ENCODE measurements at regions not wholly inside any gene's neighbourhood (a gene's known extent, or its start where the extent isn't known, plus 50 kb on each side); places are given as distances from the start of the nearest gene placed in this dataset.

DNA sequence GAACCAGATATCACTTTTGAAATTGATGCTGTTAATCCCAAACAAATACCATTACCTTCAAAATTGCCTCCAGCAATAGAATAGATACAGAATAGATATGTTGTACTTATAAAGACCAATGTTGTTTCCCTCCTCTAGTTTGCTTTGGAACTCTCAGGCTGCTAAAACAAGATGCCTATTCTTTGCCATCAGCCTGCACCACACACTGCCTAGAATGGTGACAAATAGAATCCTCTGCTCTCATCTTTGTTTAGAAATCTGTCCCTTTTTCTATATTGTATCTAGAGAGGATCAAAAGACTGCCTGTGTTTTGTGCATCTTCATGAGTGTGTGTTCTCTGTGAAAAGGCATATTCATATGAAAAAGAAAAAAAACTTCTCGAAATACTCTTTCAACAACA lies 349.2 kb upstream of the CCDC54 start:
- Mint-ChIP-seq H3K27me3 (no peaks in the 10 kb centered on the region), H3K36me3 (ENCODE audit: low read depth) (no peaks in the 10 kb centered on the region), H3K4me3 (no peak overlapping the region), H3K27ac (no peak overlapping the region), H3K9me3 (no peaks in the 10 kb centered on the region), H3K4me1 (no peaks in the 10 kb centered on the region)
- CTCF ChIA-PET = no interaction called here
- POLR2A ChIA-PET = no interaction called here
- DNase-seq = no peak

GRCh38 chr3:107028626-107029025 lies 348.6 kb upstream of the CCDC54 start:
- ChIA-PET CTCF (no interaction called here), POLR2A (no interaction called here)
- H3K36me3 Mint-ChIP-seq (ENCODE audit: low read depth) = no peaks in the 10 kb centered on the region
- no peaks in the 10 kb centered on the region for H3K4me1 Mint-ChIP-seq
- no peaks in the 10 kb centered on the region for H3K27me3 Mint-ChIP-seq
- H3K27ac Mint-ChIP-seq = no peak overlapping the region
- DNase-seq = no peak
- no peaks in the 10 kb centered on the region for H3K9me3 Mint-ChIP-seq
- no peak overlapping the region for H3K4me3 Mint-ChIP-seq

GRCh38 chr3:107032111-107032510 lies 345.1 kb upstream of the CCDC54 start:
- Mint-ChIP-seq H3K9me3 (peaks cover 3% of the 10 kb centered on the region), H3K4me3 (no peak overlapping the region), H3K27me3 (no peaks in the 10 kb centered on the region), H3K36me3 (ENCODE audit: low read depth) (no peaks in the 10 kb centered on the region), H3K27ac (no peak overlapping the region), H3K4me1 (no peaks in the 10 kb centered on the region)
- ChIA-PET CTCF (no interaction called here), POLR2A (no interaction called here)
- DNase-seq = no peak

- Mint-ChIP-seq H3K27ac (no peak overlapping the region), H3K9me3 (peaks cover 3% of the 10 kb centered on the region), H3K27me3 (no peaks in the 10 kb centered on the region), H3K4me3 (no peak overlapping the region), H3K36me3 (ENCODE audit: low read depth) (no peaks in the 10 kb centered on the region), H3K4me1 (no peaks in the 10 kb centered on the region)
- CTCF ChIA-PET = interaction anchor here (0.7 kb wide), 1 partner anchor 29 kb away, joined by 4 read pairs; no protein-coding TSS in a partner anchor
- POLR2A ChIA-PET = no interaction called here
- no peak for DNase-seq
These were observed 343.1 kb upstream of the CCDC54 start for GRCh38 chr3:107034142-107034541.

- CTCF ChIA-PET = no interaction called here
- H3K27ac Mint-ChIP-seq = no peak overlapping the region
- DNase-seq = no peak
- H3K9me3 Mint-ChIP-seq = peaks cover 3% of the 10 kb centered on the region
- no peaks in the 10 kb centered on the region for H3K36me3 Mint-ChIP-seq (ENCODE audit: low read depth)
- POLR2A ChIA-PET = no interaction called here
- no peak overlapping the region for H3K4me3 Mint-ChIP-seq
- no peaks in the 10 kb centered on the region for H3K27me3 Mint-ChIP-seq
- no peaks in the 10 kb centered on the region for H3K4me1 Mint-ChIP-seq
These were observed 342.1 kb upstream of the CCDC54 start for GRCh38 chr3:107035176-107035575.

DNA sequence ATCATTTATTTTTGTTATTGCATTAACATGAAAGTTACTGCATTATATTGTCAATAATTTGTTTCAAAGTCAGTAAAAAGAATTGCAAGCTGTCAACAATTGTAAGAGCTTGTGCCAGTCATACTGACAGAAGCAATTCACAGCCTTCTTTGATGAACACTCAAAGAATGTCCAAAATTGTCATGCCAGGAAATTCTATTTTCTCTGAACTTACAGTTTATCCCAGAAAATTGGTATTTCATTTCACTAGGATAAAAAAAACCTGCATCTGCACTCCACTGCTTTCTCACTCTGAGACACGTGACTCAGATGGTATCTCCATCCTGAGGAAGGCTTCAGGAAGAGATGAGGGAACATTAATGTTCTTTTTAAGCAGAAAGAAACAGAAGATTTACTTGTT lies 332.6 kb upstream of the CCDC54 start:
- no peak overlapping the region for H3K4me3 Mint-ChIP-seq
- ChIA-PET CTCF (no interaction called here), POLR2A (no interaction called here)
- no peaks in the 10 kb centered on the region for H3K9me3 Mint-ChIP-seq
- no peaks in the 10 kb centered on the region for H3K27me3 Mint-ChIP-seq
- no peaks in the 10 kb centered on the region for H3K4me1 Mint-ChIP-seq
- H3K27ac Mint-ChIP-seq = no peak overlapping the region
- no peaks in the 10 kb centered on the region for H3K36me3 Mint-ChIP-seq (ENCODE audit: low read depth)
- no peak for DNase-seq

GRCh38 chr3:107045791-107046190 lies 331.4 kb upstream of the CCDC54 start:
- H3K4me3 Mint-ChIP-seq = no peak overlapping the region
- no peaks in the 10 kb centered on the region for H3K9me3 Mint-ChIP-seq
- CTCF ChIA-PET = no interaction called here

DNA sequence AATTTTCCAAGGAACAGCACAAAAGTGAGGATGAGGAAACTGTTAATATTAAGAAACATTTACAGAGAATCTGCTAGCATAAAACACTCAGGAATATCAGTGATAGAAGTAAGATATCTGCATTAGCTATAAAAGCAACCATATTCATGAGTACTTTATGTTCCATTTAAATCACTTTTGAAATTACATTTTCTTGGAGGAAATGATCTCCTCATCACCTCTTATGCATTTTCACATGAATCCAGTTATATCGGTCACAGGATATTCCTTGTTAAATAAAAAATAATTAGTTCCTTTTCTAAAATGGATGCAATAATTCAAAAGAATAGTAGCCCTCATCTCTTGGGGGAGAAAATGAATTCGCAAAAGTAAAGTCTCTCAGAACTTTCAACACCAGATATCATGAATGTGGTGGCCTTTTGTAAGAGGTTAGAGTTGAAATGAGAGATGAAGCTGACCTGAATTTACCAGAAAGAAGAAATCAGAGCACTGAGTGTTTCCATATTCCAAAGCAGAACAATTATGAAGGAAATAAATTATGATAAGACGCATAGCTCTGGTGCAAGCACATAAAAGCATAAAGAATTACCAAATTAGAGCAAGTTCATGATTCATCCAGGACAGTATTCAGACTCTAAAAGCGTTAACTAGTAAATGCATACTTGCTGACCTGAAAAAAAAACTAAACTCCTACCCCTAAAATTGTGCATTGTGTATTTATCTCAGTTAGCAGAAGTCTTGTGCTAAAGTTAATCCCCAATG lies 321.9 kb upstream of the CCDC54 start:
- ChIA-PET CTCF (interaction anchor here (1.6 kb wide), 1 partner anchor 10 kb away, joined by 5 read pairs; no protein-coding TSS in a partner anchor), POLR2A (no interaction called here)
- DNase-seq = no peak
- Mint-ChIP-seq H3K27me3 (peaks cover 6% of the 10 kb centered on the region), H3K4me1 (no peaks in the 10 kb centered on the region), H3K36me3 (ENCODE audit: low read depth) (no peaks in the 10 kb centered on the region), H3K27ac (no peak overlapping the region), H3K4me3 (no peak overlapping the region), H3K9me3 (no peaks in the 10 kb centered on the region)

More at GRCh38 chr3:107045791-107046190, 331.4 kb upstream of the CCDC54 start:
- Mint-ChIP-seq H3K27ac (no peak overlapping the region), H3K36me3 (ENCODE audit: low read depth) (no peaks in the 10 kb centered on the region), H3K4me1 (no peaks in the 10 kb centered on the region), H3K27me3 (no peaks in the 10 kb centered on the region)
- no peak for DNase-seq
- POLR2A ChIA-PET = no interaction called here

GRCh38 chr3:107061466-107061865 lies 315.8 kb upstream of the CCDC54 start:
- H3K36me3 Mint-ChIP-seq (ENCODE audit: low read depth) = no peaks in the 10 kb centered on the region
- H3K9me3 Mint-ChIP-seq = no peaks in the 10 kb centered on the region
- no peak overlapping the region for H3K27ac Mint-ChIP-seq
- peaks cover 10% of the 10 kb centered on the region for H3K27me3 Mint-ChIP-seq
- peaks cover 11% of the 10 kb centered on the region for H3K4me1 Mint-ChIP-seq
- DNase-seq = no peak
- no peak overlapping the region for H3K4me3 Mint-ChIP-seq
- ChIA-PET POLR2A (no interaction called here), CTCF (no interaction called here)

GRCh38 chr3:107062310-107062709 lies 314.9 kb upstream of the CCDC54 start:
- ChIA-PET CTCF (interaction anchor here (0.6 kb wide), 1 partner anchor 29 kb away, joined by 4 read pairs; no protein-coding TSS in a partner anchor), POLR2A (no interaction called here)
- Mint-ChIP-seq H3K36me3 (ENCODE audit: low read depth) (no peaks in the 10 kb centered on the region), H3K27ac (no peak overlapping the region), H3K27me3 (peaks cover 10% of the 10 kb centered on the region), H3K4me3 (no peak overlapping the region), H3K4me1 (peaks cover 11% of the 10 kb centered on the region), H3K9me3 (no peaks in the 10 kb centered on the region)
- no peak for DNase-seq

- CTCF ChIA-PET = interaction anchor here (0.6 kb wide), 1 partner anchor 29 kb away, joined by 4 read pairs; no protein-coding TSS in a partner anchor
- Mint-ChIP-seq H3K36me3 (ENCODE audit: low read depth) (no peaks in the 10 kb centered on the region), H3K4me1 (peaks cover 11% of the 10 kb centered on the region)
These were observed 314.5 kb upstream of the CCDC54 start for GRCh38 chr3:107062787-107063186.

DNA sequence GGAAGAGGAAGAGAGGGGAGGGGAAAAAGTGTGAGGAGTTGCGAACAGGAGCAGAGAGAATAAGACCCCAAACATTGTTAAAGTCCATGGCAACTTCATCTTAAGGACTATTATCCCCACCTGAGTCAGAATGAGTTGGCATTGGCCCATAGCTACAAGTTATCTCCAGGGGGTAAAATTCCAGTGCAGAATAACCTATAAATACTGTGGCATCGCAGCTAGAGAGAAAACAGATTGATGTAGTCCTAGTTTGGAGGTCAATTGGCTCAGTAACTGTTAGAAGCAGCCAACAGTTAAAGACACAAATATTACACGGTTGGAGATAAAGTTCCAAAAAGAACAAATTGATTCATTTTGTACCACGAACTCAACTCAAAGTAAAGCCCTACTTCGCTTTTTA lies 313.9 kb upstream of the CCDC54 start:
- ChIA-PET CTCF (no interaction called here), POLR2A (no interaction called here)
- peaks cover 11% of the 10 kb centered on the region for H3K4me1 Mint-ChIP-seq
- H3K9me3 Mint-ChIP-seq = no peaks in the 10 kb centered on the region
- DNase-seq = no peak
- H3K27me3 Mint-ChIP-seq = peaks cover 10% of the 10 kb centered on the region
- no peaks in the 10 kb centered on the region for H3K36me3 Mint-ChIP-seq (ENCODE audit: low read depth)
- no peak overlapping the region for H3K27ac Mint-ChIP-seq
- no peak overlapping the region for H3K4me3 Mint-ChIP-seq

More at GRCh38 chr3:107062787-107063186, 314.5 kb upstream of the CCDC54 start:
- Mint-ChIP-seq H3K9me3 (no peaks in the 10 kb centered on the region), H3K4me3 (no peak overlapping the region), H3K27me3 (peaks cover 10% of the 10 kb centered on the region), H3K27ac (no peak overlapping the region)
- POLR2A ChIA-PET = no interaction called here
- no peak for DNase-seq

DNA sequence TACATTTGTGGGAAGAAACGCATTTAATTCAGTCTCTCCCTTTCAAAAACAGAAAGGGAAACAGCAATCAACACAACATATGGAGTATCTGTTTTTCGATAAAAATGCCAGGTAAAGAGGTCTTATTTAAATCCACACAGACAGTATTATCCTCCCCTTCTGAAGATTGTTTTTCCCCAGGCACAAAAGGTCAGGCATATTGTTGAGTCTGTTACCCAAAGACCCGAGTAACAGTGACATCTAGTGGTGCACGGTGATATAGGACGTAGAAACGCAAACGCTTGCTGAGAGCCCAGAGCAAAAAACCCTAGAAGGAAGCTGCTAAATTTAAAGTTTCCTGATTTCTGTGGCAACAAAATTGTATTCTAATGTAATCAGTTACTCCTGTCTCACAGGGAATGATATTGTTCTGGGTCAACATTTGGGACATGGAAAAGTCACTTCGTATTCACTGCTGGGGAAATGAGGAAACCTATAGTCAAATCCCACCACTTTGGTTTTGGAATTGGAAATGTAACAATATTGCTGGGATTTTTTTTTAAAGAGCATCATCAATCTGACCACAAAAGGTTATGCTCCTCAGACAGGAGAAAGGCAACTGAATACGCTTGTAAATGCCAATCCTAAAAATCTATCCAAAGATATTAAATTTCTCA lies 312.7 kb upstream of the CCDC54 start:
- H3K27me3 Mint-ChIP-seq = peaks cover 10% of the 10 kb centered on the region
- DNase-seq = peak; percentile 63
- no peaks in the 10 kb centered on the region for H3K9me3 Mint-ChIP-seq
- CTCF ChIA-PET = interaction anchor here (0.6 to 1.1 kb wide), 5 partner anchors 10 to 1547 kb away, joined by 3 to 5 read pairs (median 3); no protein-coding TSS in a partner anchor
- H3K4me1 Mint-ChIP-seq = peaks cover 11% of the 10 kb centered on the region
- no peak overlapping the region for H3K27ac Mint-ChIP-seq
- POLR2A ChIA-PET = no interaction called here
- H3K36me3 Mint-ChIP-seq (ENCODE audit: low read depth) = no peaks in the 10 kb centered on the region
- H3K4me3 Mint-ChIP-seq = no peak overlapping the region

Measured in activated CD4-positive, alpha-beta memory T cell treated with anti-CD3 and anti-CD28 coated beads, Interleukin-2, amount 10 ng/mL, durations not matched to agents 7 days and 5 days (primary cell).